ENCODE measurements at regions not wholly inside any gene's neighbourhood (a gene's known extent, or its start where the extent isn't known, plus 50 kb on each side); places are given as distances from the start of the nearest gene placed in this dataset.
"Not testable (repeated sequence)": the region's sequence is repeated elsewhere in the genome, so short reads cannot be mapped to it uniquely, and the experiment has no call there.

DNA sequence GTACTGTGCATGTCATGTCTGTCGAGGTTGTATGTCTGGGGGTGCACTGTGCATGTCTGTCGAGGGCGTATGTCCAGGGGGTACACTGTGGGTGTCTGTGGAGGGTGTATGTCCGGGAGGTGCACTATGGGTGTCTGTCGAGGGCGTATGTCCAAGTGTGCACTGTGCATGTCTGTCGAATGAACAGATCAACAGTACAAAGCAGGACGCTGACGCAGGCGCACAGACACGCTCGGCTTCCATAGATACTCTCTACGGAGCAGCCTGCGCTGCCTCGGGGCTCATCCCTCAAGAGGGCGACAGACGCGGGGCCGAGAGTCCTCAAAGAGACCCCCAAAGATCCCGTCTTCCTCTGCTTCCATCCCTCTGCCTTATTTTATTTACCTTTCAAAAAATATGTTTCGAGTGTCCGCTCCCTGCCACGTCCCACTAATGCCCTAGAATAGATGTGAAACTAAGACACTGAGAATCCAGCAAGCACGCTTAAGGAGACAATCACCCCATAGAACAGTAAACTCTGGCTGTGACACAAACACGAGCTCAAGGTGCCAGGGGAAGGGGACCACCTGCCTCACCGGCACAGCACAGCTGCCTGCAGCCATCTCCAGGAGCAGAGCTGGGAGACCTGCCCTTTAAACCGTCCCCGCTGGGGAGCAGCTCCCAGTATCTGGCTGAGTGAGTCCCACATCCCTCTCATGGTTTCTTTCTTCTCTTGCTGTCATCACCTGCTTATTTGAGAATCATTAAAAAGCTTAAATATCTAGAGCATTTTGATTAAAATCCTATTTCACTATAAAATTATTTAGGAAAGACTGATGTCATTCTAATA lies 250.5 kb upstream of the MYT1L start:
- intact Hi-C loops (cut with micrococcal nuclease), result no loop called here

DNA sequence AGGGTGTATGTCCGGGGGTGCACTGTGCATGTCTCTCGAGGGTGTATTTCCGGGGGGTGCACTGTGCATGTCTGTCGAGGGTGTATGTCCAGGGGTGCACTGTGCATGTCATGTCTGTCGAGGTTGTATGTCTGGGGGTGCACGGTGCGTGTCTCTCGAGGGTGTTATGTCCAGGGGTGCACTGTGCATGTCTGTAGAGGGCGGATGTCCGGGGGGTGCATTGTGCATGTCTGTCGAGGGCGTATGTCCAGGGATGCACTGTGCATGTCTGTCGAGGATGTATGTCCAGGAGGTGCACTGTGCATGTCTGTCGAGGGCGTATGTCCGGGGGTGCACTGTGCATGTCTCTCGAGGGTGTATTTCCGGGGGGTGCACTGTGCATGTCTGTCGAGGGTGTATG lies 249.8 kb upstream of the MYT1L start:
- H3K9ac ChIP-seq (ENCODE audit: low read depth, low read length); H3K14ac ChIP-seq (replicated peaks; ENCODE audit: low read depth, low read length); H2BK5ac ChIP-seq (ENCODE audit: low read depth, low read length, poor library complexity, severe bottlenecking); H3K9me1 ChIP-seq (ENCODE audit: insufficient read depth, low read length); dilution Hi-C loops (cut with HindIII; ENCODE audit: low sequenced_read_pairs, unreplicated experiment); H3K4me1 ChIP-seq (ENCODE audit: control insufficient read depth, insufficient read depth, low read length); H3K4me2 ChIP-seq (ENCODE audit: low read depth, low read length); H3K79me1 ChIP-seq (ENCODE audit: low read depth in 1 of 2, low read length in 2 of 2); H3K27ac ChIP-seq (ENCODE audit: insufficient read depth, low read length); H3K56ac ChIP-seq (ENCODE audit: extremely low read depth, insufficient read depth, low read length); H2AK9ac ChIP-seq (replicated peaks; ENCODE audit: low read depth, low read length, poor library complexity); H4K8ac ChIP-seq (ENCODE audit: low read depth in 2 of 2, low read length in 2 of 2); H3K23ac ChIP-seq (ENCODE audit: low read depth, low read length); H2AFZ ChIP-seq (replicated peaks; ENCODE audit: low read length, poor library complexity); H4K20me1 ChIP-seq (ENCODE audit: insufficient read depth, low read length); H2BK20ac ChIP-seq (ENCODE audit: low read depth, low read length); DNase-seq; ATAC-seq (ENCODE audit: low read depth); H3K36me3 ChIP-seq (ENCODE audit: control insufficient read depth, insufficient read depth, low read length); in situ Hi-C loops (cut with MboI; ENCODE audit: low sequenced_read_pairs); H3K27me3 ChIP-seq (ENCODE audit: control insufficient read depth, insufficient read depth, low read length); H3K18ac ChIP-seq (ENCODE audit: low read depth, low read length); intact Hi-C loops (cut with micrococcal nuclease); H2AK5ac ChIP-seq (ENCODE audit: low read depth, low read length); H3K4ac ChIP-seq (ENCODE audit: low read depth, low read length); POLR2A ChIA-PET (ENCODE audit: unreplicated experiment); CTCF ChIA-PET; H3K4me3 ChIP-seq (ENCODE audit: insufficient read depth, low read depth, low read length); H2BK120ac ChIP-seq (ENCODE audit: low read depth, low read length); H2BK15ac ChIP-seq (ENCODE audit: low read depth, low read length); H4K5ac ChIP-seq (ENCODE audit: low read depth, low read length); BruUV-seq (replicated peaks); H4K91ac ChIP-seq (ENCODE audit: insufficient read depth, low read depth, low read length): not testable (repeated sequence)
- WGBS, 2 experiments (ENCODE audit: extremely low coverage in 2 of 2, insufficient read length in 1 of 2), result 73% methylated on average over 8 of the region's 19 CpGs; no CpG with 5 or more reads in 1 of the 2 experiments
- H3K9me3 ChIP-seq (ENCODE audit: control insufficient read depth, insufficient read depth, low read length), result peaks cover 21% of the 10 kb centered on the region

More for the DNA sequence above, 250.5 kb upstream of the MYT1L start:
- Histone ChIP-seq H3K4ac (ENCODE audit: low read depth, low read length) (no peak overlapping the region), H2BK15ac (ENCODE audit: low read depth, low read length) (no peak overlapping the region), H3K9me1 (ENCODE audit: insufficient read depth, low read length) (no peaks in the 10 kb centered on the region), H2BK20ac (ENCODE audit: low read depth, low read length) (no peak overlapping the region), H4K5ac (ENCODE audit: low read depth, low read length) (no peak overlapping the region), H3K18ac (ENCODE audit: low read depth, low read length) (no peak overlapping the region), H3K4me2 (ENCODE audit: low read depth, low read length) (no peak overlapping the region), H3K27ac (ENCODE audit: insufficient read depth, low read length) (no peak overlapping the region), H2AK9ac (replicated peaks; ENCODE audit: low read depth, low read length, poor library complexity) (no peak overlapping the region), H3K36me3 (ENCODE audit: control insufficient read depth, insufficient read depth, low read length) (no peaks in the 10 kb centered on the region), H3K9ac (ENCODE audit: low read depth, low read length) (no peak overlapping the region), H2AK5ac (ENCODE audit: low read depth, low read length) (no peak overlapping the region), H2BK5ac (ENCODE audit: low read depth, low read length, poor library complexity, severe bottlenecking) (no peak overlapping the region), H3K9me3 (ENCODE audit: control insufficient read depth, insufficient read depth, low read length) (peaks cover 21% of the 10 kb centered on the region), H3K14ac (replicated peaks; ENCODE audit: low read depth, low read length) (no peak overlapping the region), H4K91ac (ENCODE audit: insufficient read depth, low read depth, low read length) (no peak overlapping the region), H3K56ac (ENCODE audit: extremely low read depth, insufficient read depth, low read length) (no peak overlapping the region), H3K23ac (ENCODE audit: low read depth, low read length) (no peak overlapping the region), H4K8ac (ENCODE audit: low read depth in 2 of 2, low read length in 2 of 2) (no peak overlapping the region), H3K27me3 (ENCODE audit: control insufficient read depth, insufficient read depth, low read length) (no peaks in the 10 kb centered on the region), H3K79me1 (ENCODE audit: low read depth in 1 of 2, low read length in 2 of 2) (no peaks in the 10 kb centered on the region), H3K4me1 (ENCODE audit: control insufficient read depth, insufficient read depth, low read length) (no peaks in the 10 kb centered on the region), H3K4me3 (ENCODE audit: insufficient read depth, low read depth, low read length) (no peak overlapping the region), H4K20me1 (ENCODE audit: insufficient read depth, low read length) (no peaks in the 10 kb centered on the region), H2BK120ac (ENCODE audit: low read depth, low read length) (no peak overlapping the region), H2AFZ (replicated peaks; ENCODE audit: low read length, poor library complexity) (no peak overlapping the region)
- in situ Hi-C loops (cut with MboI; ENCODE audit: low sequenced_read_pairs) (no loop called here), dilution Hi-C loops (cut with HindIII; ENCODE audit: low sequenced_read_pairs, unreplicated experiment) (no loop called here)
- POLR2A ChIA-PET (ENCODE audit: unreplicated experiment), result no interaction called here
- 67% methylated on average over 10 of the region's 28 CpGs; no CpG with 5 or more reads in 1 of the 2 experiments for WGBS, 2 experiments (ENCODE audit: extremely low coverage in 2 of 2, insufficient read length in 1 of 2)
- TF ChIP-seq RFX5 (IDR thresholded peaks at IDR 0.05; ENCODE audit: low read depth, low read length) (no peak), SMC3 (IDR thresholded peaks at IDR 0.05; ENCODE audit: low read depth, low read length) (no peak)
- TF ChIP-seq, protein P1, sequence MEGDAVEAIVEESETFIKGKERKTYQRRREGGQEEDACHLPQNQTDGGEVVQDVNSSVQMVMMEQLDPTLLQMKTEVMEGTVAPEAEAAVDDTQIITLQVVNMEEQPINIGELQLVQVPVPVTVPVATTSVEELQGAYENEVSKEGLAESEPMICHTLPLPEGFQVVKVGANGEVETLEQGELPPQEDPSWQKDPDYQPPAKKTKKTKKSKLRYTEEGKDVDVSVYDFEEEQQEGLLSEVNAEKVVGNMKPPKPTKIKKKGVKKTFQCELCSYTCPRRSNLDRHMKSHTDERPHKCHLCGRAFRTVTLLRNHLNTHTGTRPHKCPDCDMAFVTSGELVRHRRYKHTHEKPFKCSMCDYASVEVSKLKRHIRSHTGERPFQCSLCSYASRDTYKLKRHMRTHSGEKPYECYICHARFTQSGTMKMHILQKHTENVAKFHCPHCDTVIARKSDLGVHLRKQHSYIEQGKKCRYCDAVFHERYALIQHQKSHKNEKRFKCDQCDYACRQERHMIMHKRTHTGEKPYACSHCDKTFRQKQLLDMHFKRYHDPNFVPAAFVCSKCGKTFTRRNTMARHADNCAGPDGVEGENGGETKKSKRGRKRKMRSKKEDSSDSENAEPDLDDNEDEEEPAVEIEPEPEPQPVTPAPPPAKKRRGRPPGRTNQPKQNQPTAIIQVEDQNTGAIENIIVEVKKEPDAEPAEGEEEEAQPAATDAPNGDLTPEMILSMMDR (conservative IDR thresholded peaks at IDR 0.05; ENCODE audit: low read depth, low read length), result no peak
- ATAC-seq (ENCODE audit: low read depth) (no peak), DNase-seq (no peak)
- BruUV-seq (replicated peaks), result no TSS peak
- CTCF ChIA-PET, result no interaction called here
